Transverse colon (tissue), 4 donors: ENCODE measurements at regions not wholly inside any gene's neighbourhood (a gene's known extent, or its start where the extent isn't known, plus 50 kb on each side); places are given as distances from the start of the nearest gene placed in this dataset.

Experiments
- DNase-seq: peaks from one replicate; pipeline ENCODE4 v3.0.0-alpha.2; 2019
- H3K27ac ChIP-seq, 4 donors: fragments of 200-600 bp; sonication (generic); 2 replicates each; pipeline ENCODE4 v1.5.1; 2016 to 2018; ENCODE audit warnings: inconsistent platforms in 4 of 4
- H3K27me3 ChIP-seq: fragments of 200-600 bp; sonication (generic); 2 replicates; pipeline ENCODE4 v1.5.1; 2017; ENCODE audit warnings: inconsistent platforms
- H3K36me3 ChIP-seq, 4 donors: fragments of 200-600 bp; sonication (generic); 2 replicates each; pipeline ENCODE4 v1.5.1; 2017 to 2019; ENCODE audit warnings: inconsistent platforms in 4 of 4
- H3K4me1 ChIP-seq, 4 donors: fragments of 200-600 bp; sonication (generic); 2 replicates each; pipeline ENCODE4 v1.5.1; 2017 to 2020; ENCODE audit warnings: inconsistent platforms in 4 of 4
- H3K4me3 ChIP-seq, 4 donors: fragments of 200-600 bp; sonication (generic); 1 replicate in 1 of 4; 2 replicates in 3 of 4; pipeline versions ENCODE4 v1.5.1 to v1.6.1; 2017 to 2019; ENCODE audit warnings: inconsistent platforms in 4 of 4
- H3K9me3 ChIP-seq, 2 donors: fragments of 200-600 bp; sonication (generic); 2 replicates each; pipeline ENCODE4 v1.5.1; 2017 to 2019; ENCODE audit warnings: inconsistent platforms in 2 of 2
- EP300 ChIP-seq: sonication (generic); formaldehyde crosslinking; IDR thresholded peaks from one replicate; pipeline ENCODE4 v1.6.1; 2017; ENCODE audit warnings: antibody characterized with exemption, low read depth
- POLR2A ChIP-seq: fragments of 450-650 bp; IDR thresholded peaks from one replicate; pipeline ENCODE4 v1.6.1; 2016; ENCODE audit warnings: antibody characterized with exemption, mild to moderate bottlenecking, moderate library complexity
- POLR2AphosphoS5 ChIP-seq, 3 donors: sonication (generic); formaldehyde crosslinking; IDR thresholded peaks; one replicate each; pipeline ENCODE4 v1.6.1; 2016; ENCODE audit warnings: antibody characterized with exemption in 3 of 3
- WGBS, 2 donors: methylation state at CpG; one replicate each; pipeline ENCODE4 v1.1.5; 2018; ENCODE audit warnings: low coverage in 1 of 2; 5-methylcytosine and 5-hydroxymethylcytosine counted together
- in situ Hi-C, 4 donors: fragments of 200-750 bp; cut with MboI; loops; one replicate each; pipeline versions ENCODE4 v1.15.0 to v1.15.1; 2017; ENCODE audit warnings: low sequenced_read_pairs in 3 of 4, low pct_ligation_motif_present in 1 of 4, low pct_unique_long_range_greater_than_20kb in 1 of 4
- intact Hi-C: fragments of 100-400 bp; cut with DNase I; formaldehyde crosslinking; loops from one replicate; pipeline ENCODE4 v1.15.1; 2023; ENCODE audit warnings: low total_unique reads
- TF ChIP-seq, protein P1 (sequence below), 5 experiments: fragments of 200-600 bp in 3 of 5; fragments of 450-650 bp in 2 of 5; sonication (generic) in 3 of 5; IDR thresholded peaks; 1 replicate in 2 of 5; 2 replicates in 3 of 5; pipeline ENCODE4 v1.5.1; 2016 to 2017; ENCODE audit warnings: antibody characterized with exemption in 5 of 5, inconsistent platforms in 3 of 5, mild to moderate bottlenecking in 2 of 5, moderate library complexity in 1 of 5

DNA sequence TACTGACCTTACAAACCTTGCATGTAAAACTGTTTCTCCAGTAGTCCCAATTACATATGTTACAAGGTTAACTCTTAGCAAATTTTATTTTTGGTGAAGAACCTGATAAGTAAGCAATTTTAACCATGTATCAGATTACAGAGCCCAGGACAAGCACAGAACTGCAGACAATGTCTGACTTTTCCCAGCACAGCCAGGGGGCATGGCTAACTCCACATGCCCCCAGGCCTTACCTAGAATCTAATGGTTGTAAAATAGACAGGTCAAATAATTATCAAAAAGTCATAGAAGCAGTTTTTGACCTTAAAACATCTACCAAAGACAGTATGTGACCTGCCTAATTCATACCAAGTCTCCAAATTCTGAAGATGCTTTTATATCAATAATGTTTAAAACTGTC lies 364.1 kb downstream of the FOXO1 start:
- Histone ChIP-seq H3K36me3 (no peaks in the 10 kb centered on the region), H3K27me3 (no peaks in the 10 kb centered on the region), H3K9me3 (no peaks in the 10 kb centered on the region), H3K4me1 (no peaks in the 10 kb centered on the region), H3K4me3 (no peak overlapping the region), H3K27ac (no peak overlapping the region)
- intact Hi-C loops = no loop called here
- DNase-seq = no peak
- TF ChIP-seq, protein P1, sequence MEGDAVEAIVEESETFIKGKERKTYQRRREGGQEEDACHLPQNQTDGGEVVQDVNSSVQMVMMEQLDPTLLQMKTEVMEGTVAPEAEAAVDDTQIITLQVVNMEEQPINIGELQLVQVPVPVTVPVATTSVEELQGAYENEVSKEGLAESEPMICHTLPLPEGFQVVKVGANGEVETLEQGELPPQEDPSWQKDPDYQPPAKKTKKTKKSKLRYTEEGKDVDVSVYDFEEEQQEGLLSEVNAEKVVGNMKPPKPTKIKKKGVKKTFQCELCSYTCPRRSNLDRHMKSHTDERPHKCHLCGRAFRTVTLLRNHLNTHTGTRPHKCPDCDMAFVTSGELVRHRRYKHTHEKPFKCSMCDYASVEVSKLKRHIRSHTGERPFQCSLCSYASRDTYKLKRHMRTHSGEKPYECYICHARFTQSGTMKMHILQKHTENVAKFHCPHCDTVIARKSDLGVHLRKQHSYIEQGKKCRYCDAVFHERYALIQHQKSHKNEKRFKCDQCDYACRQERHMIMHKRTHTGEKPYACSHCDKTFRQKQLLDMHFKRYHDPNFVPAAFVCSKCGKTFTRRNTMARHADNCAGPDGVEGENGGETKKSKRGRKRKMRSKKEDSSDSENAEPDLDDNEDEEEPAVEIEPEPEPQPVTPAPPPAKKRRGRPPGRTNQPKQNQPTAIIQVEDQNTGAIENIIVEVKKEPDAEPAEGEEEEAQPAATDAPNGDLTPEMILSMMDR (IDR thresholded peaks at IDR 0.05) = no peak
- TF ChIP-seq POLR2A (no peak), EP300 (no peak), POLR2AphosphoS5 (IDR thresholded peaks at IDR 0.05) (no peak)
- in situ Hi-C loops = no loop called here

GRCh38 chr13:40304391-40304790 lies 362.1 kb downstream of the FOXO1 start:
- WGBS, 2 donors = 75 to 83% methylated on average over 2 to 3 of the region's 3 CpGs

GRCh38 chr13:40306817-40307216 lies 359.6 kb downstream of the FOXO1 start:
- no peak for DNase-seq
- in situ Hi-C loops = no loop called here
- Histone ChIP-seq H3K4me3 (no peak overlapping the region), H3K9me3 (no peaks in the 10 kb centered on the region), H3K36me3 (no peaks in the 10 kb centered on the region), H3K4me1 (no peaks in the 10 kb centered on the region), H3K27me3 (no peaks in the 10 kb centered on the region), H3K27ac (no peak overlapping the region)
- intact Hi-C loops = no loop called here
- 81 to 100% methylated on average over 1 to 2 of the region's 2 CpGs for WGBS, 2 donors
- TF ChIP-seq POLR2AphosphoS5 (IDR thresholded peaks at IDR 0.05) (no peak), POLR2A (no peak), EP300 (no peak)
- TF ChIP-seq, protein P1 (IDR thresholded peaks at IDR 0.05) = no peak

More at GRCh38 chr13:40304391-40304790, 362.1 kb downstream of the FOXO1 start:
- Histone ChIP-seq H3K4me3 (no peak overlapping the region), H3K36me3 (no peaks in the 10 kb centered on the region), H3K27ac (no peak overlapping the region), H3K27me3 (no peaks in the 10 kb centered on the region), H3K4me1 (no peaks in the 10 kb centered on the region), H3K9me3 (no peaks in the 10 kb centered on the region)
- DNase-seq = no peak
- intact Hi-C loops (no loop called here), in situ Hi-C loops (no loop called here)
- TF ChIP-seq POLR2AphosphoS5 (IDR thresholded peaks at IDR 0.05) = no peak
- TF ChIP-seq, protein P1 (IDR thresholded peaks at IDR 0.05) = no peak
- TF ChIP-seq EP300 = no peak
- TF ChIP-seq POLR2A = no peak

- H3K36me3 ChIP-seq = no peaks in the 10 kb centered on the region
- TF ChIP-seq EP300 (no peak), POLR2A (no peak), POLR2AphosphoS5 (IDR thresholded peaks at IDR 0.05) (no peak)
- TF ChIP-seq, protein P1 (IDR thresholded peaks at IDR 0.05) = no peak
- in situ Hi-C loops (no loop called here), intact Hi-C loops (no loop called here)
- no peak overlapping the region for H3K4me3 ChIP-seq
- H3K4me1 ChIP-seq = no peaks in the 10 kb centered on the region
- 91 to 92% methylated on average over 2 to 3 of the region's 3 CpGs for WGBS, 2 donors
- no peak for DNase-seq
- no peak overlapping the region for H3K27ac ChIP-seq
- no peaks in the 10 kb centered on the region for H3K27me3 ChIP-seq
- no peaks in the 10 kb centered on the region for H3K9me3 ChIP-seq
These were observed 356.6 kb downstream of the FOXO1 start for GRCh38 chr13:40309881-40310280.
